GM12872 (cell line): ENCODE measurements at regions not wholly inside any gene's neighbourhood (a gene's known extent, or its start where the extent isn't known, plus 50 kb on each side); places are given as distances from the start of the nearest gene placed in this dataset.

Source experiments
- TF ChIP-seq, protein P1 (sequence below): IDR thresholded peaks from 3 replicates; pipeline ENCODE4 v1.5.1; 2011; ENCODE audit warnings: low read depth, mild to moderate bottlenecking, low read length, moderate library complexity; ENCODE audit not compliant: insufficient read depth

DNA sequence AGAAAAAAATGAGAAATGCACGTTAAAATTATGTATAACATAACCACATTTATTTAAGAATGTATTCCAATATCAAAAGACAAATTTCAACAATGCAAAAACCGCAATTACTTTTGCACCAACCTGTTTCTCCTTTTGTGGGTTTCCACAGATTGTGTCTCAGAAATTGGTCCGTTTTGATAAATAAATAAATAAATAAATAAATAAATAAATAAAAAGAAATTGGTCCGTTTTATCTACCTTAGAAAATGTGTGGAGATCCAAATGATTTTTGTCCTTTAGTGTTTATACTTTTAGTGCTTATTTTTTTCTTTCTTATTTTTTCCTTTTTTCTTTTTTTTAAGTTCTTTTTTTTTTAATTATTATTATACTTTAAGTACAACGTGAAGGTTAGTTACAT, 1682.2 kb upstream of the TMEFF2 start:
- TF ChIP-seq, protein P1, sequence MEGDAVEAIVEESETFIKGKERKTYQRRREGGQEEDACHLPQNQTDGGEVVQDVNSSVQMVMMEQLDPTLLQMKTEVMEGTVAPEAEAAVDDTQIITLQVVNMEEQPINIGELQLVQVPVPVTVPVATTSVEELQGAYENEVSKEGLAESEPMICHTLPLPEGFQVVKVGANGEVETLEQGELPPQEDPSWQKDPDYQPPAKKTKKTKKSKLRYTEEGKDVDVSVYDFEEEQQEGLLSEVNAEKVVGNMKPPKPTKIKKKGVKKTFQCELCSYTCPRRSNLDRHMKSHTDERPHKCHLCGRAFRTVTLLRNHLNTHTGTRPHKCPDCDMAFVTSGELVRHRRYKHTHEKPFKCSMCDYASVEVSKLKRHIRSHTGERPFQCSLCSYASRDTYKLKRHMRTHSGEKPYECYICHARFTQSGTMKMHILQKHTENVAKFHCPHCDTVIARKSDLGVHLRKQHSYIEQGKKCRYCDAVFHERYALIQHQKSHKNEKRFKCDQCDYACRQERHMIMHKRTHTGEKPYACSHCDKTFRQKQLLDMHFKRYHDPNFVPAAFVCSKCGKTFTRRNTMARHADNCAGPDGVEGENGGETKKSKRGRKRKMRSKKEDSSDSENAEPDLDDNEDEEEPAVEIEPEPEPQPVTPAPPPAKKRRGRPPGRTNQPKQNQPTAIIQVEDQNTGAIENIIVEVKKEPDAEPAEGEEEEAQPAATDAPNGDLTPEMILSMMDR, result no peak

DNA sequence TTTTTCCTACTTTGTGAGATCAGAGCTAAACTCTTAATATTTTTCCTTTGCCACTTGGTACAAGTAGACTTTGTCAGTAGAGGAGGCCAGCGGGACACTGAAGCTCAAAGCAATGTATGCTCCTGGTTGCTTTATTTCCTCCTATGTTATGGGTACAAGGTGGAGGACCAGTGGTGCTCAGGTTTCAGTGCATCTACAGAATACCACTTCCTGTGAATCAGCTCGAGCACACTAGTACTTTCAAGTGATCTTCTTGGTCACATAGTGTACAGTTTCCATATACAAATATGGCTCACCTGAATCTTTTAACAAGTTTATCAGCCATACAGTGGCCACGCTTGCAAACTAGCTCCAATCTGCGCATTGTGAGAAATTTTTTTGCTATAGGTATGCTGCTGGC, 1674.8 kb upstream of the TMEFF2 start:
- TF ChIP-seq, protein P1, result no peak

DNA sequence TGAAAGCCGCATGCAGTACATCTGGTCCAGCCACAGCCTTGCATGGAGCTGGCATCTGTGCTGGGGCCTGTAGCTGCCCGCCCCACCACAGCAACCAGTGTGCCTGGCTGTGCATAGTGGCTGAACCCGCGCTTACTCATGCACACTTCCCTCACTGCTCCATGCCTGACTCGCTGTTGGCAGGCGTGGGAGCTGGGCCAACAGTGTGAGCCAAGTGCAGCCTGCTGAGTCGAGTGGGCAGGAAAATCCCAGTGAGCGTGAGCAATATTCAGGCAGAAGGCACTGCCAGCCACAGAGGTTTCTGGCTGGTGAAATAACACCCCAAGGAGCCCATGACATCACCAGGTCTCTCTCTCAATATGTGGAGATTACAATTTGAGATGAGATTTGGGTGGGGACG, 1674.1 kb upstream of the TMEFF2 start:
- TF ChIP-seq, protein P1, result no peak

DNA sequence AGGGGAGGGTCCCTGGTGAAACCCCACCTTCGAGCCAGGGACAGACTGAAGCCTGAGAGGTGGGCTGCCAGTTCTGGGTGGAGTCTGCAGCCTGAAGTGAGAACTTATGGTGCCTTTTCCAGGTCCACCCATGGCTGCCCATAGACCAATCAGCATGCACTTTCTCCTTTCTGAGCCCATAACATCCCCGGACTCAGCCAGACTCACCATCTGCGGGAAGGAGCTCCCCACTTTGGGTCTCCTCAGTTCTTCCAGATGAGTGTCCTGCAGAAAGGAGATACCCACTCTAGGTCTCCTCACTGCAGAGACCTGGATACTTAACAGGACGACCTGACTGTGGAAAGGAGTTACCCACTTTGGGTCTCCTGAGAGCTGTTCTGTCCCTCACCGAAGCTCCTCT, 1673.4 kb upstream of the TMEFF2 start:
- TF ChIP-seq, protein P1, result no peak

DNA sequence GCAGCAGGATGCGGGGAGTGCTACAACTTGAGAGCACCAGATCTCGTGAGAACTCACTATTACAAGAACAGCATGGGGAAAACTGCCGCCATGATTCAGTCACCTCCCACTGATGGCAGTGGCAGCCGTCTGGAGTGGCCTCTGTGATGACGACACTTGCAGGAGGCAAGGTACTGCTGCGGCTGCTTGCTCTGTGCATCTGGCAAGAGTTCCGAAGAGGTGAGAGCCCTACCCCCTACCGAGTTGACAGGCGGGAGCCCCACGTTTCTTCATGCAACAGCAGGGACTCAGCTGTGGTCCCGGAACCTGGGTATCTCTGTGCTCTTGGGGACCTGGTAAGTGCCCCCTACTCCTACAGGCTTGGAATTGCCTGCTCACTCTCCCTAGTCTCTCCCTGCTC, 1672.7 kb upstream of the TMEFF2 start:
- TF ChIP-seq, protein P1, result no peak

DNA sequence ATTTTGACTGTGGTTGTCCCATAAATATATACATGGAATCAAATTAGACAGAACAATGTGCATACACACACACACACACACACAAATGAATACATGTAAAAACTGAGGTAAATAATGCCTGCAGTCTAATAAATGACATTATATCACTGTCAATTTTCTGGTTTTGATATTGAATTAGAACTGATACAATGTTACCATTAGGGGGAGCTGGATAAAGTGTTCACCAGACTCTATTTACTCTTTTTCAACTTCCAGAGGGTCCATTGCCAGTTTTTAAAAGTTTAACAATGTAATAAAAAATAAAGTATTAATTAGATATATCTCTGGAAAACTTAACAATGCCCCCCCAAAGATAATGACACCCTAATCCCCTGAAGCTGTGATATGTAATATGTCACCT, 1666.8 kb upstream of the TMEFF2 start:
- TF ChIP-seq, protein P1, result 0 out of 3 replicates have a peak, but pooled peaks have one; percentile 4

DNA sequence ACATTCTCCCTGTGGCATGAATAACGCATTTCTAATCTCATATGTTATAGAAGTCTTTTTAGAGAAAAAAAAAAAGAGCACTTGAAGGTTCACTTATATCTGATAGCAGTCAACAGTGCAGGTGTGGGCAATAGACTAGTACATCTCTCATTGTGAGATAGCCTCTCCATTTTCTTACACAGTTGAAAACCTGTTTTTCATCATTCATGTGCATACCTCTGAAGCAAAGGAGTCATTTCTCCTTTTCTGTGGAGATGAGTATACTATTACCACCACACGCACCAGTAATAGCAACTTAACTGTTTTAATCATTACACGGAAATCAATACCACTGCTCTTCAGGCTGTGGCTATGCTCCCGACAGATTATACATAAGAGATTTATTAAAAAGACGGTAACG, 1653.3 kb upstream of the TMEFF2 start:
- TF ChIP-seq, protein P1, result no peak

DNA sequence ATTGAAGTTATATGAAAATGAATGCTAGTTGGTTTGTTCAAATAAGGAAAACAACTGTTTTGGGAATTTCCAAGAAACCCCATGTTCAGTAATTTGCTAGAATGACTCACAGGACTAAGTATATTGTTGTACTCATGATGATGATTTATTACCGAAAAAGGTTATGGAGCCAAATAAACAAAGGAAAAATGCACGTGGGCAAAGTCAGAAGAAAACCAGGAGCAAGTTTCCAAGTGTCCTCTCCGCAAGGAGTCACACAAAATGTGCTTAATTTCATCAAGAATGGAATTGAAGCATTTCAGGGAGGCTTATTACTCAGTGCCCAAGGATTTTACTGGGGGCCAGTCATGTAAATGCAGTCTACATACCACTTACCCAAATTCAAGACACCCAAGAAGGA, 1652.4 kb upstream of the TMEFF2 start:
- TF ChIP-seq, protein P1, result no peak
